AG04449 (cell line): ENCODE measurements at regions not wholly inside any gene's neighbourhood (a gene's known extent, or its start where the extent isn't known, plus 50 kb on each side); places are given as distances from the start of the nearest gene placed in this dataset.

Experiments used
- CTCF ChIA-PET: fragments of 350-600 bp; formaldehyde crosslinking; extraction: SDS; loops from one replicate; lab custom pipeline; 2021; ENCODE audit warnings: antibody characterized with exemption; lab: Yijun Ruan, JAX
- POLR2A ChIA-PET: fragments of 400-600, 350-600 bp; formaldehyde crosslinking; extraction: SDS; loops from one replicate; lab custom pipeline; 2020; ENCODE audit warnings: antibody characterized with exemption, inconsistent platforms; lab: Yijun Ruan, JAX
- DNase-seq: peaks from one replicate; pipeline ENCODE4 v3.0.0-alpha.2; 2010; ENCODE audit warnings: low read depth, low spot score
- H3K4me3 ChIP-seq: 2 replicates; pipeline ENCODE4 v1.5.1; 2011; ENCODE audit warnings: low read depth, mild to moderate bottlenecking, control low read depth, low read length
- TF ChIP-seq, protein P1 (sequence below): IDR thresholded peaks from one replicate; pipeline ENCODE4 v1.5.1; 2011; ENCODE audit warnings: mild to moderate bottlenecking, moderate library complexity, low read length, control low read depth, inconsistent platforms; ENCODE audit not compliant: insufficient read depth; ENCODE audit errors: missing control alignments

DNA sequence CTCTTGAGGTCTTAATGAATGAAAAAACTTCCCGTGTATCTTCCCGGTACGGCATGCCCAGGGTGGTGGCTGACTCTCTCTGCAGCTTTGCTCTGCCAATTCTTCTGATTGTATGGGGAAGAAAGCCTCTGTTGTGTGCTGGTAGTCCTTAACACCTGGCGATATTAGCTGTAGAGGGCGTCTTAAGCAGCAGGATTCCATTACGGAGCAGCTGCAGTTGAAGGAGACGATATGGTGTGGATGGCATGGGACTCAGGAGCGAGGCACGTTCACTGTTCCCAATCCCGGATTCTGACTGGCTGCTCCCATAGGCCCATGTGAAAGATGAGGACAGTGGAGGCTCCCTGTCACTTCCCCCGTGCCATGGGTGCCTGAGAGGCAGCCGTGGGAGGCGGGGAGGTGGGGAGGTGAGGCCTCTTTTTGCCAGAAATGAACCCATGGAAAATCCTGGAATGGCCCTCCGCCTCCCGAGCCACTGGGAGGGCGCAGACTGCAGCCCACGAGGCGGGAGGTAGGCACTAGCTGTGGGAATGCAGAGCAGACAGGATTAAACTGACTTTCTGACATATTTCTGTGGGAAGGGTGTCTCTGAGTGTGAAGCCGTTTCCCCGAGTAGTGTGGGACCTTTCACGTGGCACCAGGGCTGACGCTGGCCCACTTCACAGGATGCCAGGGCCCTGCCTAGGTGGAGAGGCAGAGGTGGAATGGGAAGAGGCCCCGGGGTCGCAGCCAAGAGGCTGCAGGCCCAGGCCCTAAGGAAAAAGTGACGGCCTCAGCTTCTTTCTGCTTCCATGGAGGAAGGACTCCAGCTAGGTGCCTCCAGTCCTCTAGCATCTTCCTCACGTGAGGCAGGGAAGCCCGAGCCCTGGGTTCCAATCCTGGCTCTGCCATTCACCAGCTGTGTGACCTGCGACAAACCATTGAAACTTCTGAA lies 121.4 kb upstream of the CD82 start:
- ChIA-PET CTCF (no interaction called here), POLR2A (no interaction called here)
- TF ChIP-seq, protein P1, sequence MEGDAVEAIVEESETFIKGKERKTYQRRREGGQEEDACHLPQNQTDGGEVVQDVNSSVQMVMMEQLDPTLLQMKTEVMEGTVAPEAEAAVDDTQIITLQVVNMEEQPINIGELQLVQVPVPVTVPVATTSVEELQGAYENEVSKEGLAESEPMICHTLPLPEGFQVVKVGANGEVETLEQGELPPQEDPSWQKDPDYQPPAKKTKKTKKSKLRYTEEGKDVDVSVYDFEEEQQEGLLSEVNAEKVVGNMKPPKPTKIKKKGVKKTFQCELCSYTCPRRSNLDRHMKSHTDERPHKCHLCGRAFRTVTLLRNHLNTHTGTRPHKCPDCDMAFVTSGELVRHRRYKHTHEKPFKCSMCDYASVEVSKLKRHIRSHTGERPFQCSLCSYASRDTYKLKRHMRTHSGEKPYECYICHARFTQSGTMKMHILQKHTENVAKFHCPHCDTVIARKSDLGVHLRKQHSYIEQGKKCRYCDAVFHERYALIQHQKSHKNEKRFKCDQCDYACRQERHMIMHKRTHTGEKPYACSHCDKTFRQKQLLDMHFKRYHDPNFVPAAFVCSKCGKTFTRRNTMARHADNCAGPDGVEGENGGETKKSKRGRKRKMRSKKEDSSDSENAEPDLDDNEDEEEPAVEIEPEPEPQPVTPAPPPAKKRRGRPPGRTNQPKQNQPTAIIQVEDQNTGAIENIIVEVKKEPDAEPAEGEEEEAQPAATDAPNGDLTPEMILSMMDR, result no peak
- H3K4me3 ChIP-seq, result no peak overlapping the region
- DNase-seq, result no peak

DNA sequence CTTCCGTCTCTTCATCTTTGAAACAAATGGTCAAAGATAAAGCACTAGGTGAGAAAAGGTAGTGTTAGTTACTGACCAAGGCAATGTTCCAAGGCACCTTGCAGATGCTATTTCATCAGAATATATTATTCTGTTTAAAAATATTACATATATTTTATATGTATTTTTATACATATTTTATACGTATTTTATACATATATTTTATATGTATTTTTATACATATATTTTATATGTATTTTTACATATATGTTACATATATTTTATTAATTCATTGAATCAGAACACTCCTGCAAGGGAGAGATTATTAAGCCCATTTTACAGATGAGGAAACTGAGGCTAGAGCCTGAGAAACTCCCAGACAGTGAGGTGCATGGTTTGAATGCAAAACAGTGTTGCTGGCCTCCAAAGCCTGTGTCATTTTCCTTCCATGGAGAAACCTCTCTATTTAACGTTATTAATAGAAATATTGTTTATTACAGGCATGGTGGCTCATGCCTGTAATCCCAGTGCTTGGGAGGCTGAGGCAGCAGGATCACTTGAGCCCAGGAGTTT lies 120.6 kb upstream of the CD82 start:
- ChIA-PET POLR2A (no interaction called here), CTCF (no interaction called here)
- TF ChIP-seq, protein P1, result no peak
- no peak for DNase-seq
- no peak overlapping the region for H3K4me3 ChIP-seq

DNA sequence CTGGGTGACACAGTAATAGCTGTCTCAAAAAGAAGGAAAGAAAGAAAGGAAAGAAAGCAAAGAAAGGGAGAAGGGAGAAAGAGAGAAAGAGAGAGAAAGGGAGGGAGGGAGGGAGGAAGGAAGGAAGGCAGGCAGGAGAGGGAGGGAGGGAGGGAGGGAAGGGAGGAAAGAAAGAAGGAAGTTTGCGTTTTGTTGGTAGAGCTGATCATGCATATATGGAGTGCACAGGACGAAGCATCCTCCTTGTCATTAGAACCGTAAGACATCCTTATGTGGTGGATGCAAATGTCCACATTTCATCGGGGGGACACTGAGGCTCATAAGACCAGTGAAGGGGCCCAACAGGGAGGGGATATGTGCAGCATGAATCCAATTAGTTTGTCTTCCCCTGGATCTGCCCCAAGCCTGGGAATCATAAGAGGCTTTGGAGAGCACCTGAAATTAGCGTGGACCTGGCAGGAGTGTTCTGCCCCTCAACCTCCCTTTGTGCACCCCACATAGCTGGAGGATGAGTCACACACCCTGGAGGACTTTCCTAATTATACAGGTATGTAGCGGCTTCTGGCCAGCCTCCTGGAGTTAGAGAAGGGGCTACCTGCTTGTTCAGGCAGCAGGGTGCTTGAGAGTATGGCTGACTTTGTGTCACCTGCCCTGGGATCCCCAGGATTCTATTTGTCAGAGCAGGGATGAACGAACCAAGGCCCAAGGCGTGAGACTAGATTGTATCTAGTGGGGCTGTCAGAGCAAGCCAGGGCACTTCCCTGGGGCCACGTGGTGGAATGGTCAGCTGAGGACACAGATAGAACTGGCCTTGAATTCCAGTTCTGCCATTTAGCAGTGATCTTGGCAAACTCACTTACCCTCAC lies 119.7 kb upstream of the CD82 start:
- H3K4me3 ChIP-seq, result no peak overlapping the region
- DNase-seq, result no peak
- TF ChIP-seq, protein P1, result no peak
- ChIA-PET CTCF (no interaction called here), POLR2A (no interaction called here)

DNA sequence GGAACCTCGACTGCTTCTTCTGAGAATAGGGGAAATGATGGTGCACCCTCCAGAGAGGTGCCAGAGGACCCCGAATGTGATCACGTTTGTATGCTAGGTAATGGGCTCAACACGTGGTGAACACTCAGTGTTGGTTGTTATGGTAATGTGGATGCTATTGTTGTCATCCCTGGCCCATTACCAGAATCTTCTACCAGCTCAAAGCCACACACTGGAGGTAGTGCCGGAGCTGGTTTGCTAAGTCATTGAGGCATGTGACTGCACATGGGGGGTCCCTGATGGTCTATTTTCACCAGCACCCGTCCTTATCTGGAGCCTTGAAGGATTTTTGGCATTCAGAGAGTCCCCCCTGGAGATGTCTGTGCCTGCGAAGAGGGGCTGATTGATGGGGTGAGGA lies 119.1 kb upstream of the CD82 start:
- TF ChIP-seq, protein P1, result no peak
- ChIA-PET POLR2A (no interaction called here), CTCF (no interaction called here)
- H3K4me3 ChIP-seq, result no peak overlapping the region
- DNase-seq, result no peak

DNA sequence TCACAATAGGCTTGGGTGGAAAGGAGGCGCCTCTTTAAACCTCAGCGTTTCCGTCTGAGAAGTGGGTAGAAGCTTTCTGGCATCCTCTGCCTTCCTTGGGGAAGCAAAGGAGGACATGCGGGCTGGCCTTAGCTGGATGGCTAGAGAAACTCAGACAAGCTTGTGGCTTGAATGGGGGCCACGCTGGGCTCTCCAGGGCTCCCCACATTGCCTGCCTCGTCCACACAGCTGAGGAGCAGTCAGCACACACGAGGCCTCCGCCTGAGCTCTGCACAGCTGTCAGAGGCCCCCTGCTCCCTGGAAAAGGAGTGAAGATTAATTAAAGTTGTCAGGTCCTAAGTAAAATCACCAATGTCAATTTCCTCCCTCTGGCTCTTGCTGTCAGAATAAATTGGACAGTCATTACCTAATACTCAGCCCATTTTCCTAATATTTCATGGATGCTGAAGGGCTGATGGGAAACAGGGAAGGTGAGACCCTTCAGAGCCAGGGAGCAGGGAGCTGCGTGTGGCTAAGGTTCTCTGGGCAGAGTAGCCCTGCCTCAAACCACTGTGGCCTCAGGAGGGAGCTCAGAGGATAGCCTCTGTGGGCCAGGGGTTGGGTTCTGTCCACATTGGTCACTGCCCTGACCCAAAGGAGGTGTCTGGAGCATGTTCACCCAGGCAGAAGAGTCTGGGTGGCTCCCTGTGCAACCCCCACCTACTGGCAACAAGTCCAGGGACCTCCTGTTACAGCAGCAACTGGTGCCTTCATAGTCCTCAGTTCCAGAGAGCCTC lies 118.3 kb upstream of the CD82 start:
- TF ChIP-seq, protein P1, result no peak
- DNase-seq, result no peak
- CTCF ChIA-PET, result no interaction called here
- POLR2A ChIA-PET, result no interaction called here
- no peak overlapping the region for H3K4me3 ChIP-seq
